Astrocyte of the spinal cord (primary cell): ENCODE measurements at regions not wholly inside any gene's neighbourhood (a gene's known extent, or its start where the extent isn't known, plus 50 kb on each side); places are given as distances from the start of the nearest gene placed in this dataset.

Experiments used
- DNase-seq: peaks from one replicate; pipeline ENCODE4 v3.0.0; 2011; ENCODE audit warnings: low read depth, low spot score
- H3K4me3 ChIP-seq: 2 replicates; pipeline ENCODE4 v1.5.1; 2011; ENCODE audit warnings: low read depth, mild to moderate bottlenecking, low read length, moderate library complexity
- in situ Hi-C: cut with HindIII; loops from 2 replicates; pipeline ENCODE4 v1.10.0; 2017; ENCODE audit warnings: low sequenced_read_pairs
- TF ChIP-seq, protein P1 (sequence below): IDR thresholded peaks from 2 replicates; pipeline ENCODE4 v1.5.1; 2012; ENCODE audit warnings: low read depth, mild to moderate bottlenecking, low read length, inconsistent platforms

- in situ Hi-C loops, result no loop called here
- no peak overlapping the region for H3K4me3 ChIP-seq
- TF ChIP-seq, protein P1, sequence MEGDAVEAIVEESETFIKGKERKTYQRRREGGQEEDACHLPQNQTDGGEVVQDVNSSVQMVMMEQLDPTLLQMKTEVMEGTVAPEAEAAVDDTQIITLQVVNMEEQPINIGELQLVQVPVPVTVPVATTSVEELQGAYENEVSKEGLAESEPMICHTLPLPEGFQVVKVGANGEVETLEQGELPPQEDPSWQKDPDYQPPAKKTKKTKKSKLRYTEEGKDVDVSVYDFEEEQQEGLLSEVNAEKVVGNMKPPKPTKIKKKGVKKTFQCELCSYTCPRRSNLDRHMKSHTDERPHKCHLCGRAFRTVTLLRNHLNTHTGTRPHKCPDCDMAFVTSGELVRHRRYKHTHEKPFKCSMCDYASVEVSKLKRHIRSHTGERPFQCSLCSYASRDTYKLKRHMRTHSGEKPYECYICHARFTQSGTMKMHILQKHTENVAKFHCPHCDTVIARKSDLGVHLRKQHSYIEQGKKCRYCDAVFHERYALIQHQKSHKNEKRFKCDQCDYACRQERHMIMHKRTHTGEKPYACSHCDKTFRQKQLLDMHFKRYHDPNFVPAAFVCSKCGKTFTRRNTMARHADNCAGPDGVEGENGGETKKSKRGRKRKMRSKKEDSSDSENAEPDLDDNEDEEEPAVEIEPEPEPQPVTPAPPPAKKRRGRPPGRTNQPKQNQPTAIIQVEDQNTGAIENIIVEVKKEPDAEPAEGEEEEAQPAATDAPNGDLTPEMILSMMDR, result no peak
- no peak for DNase-seq
These were observed 767.2 kb downstream of the TNS3 start for GRCh38 chr7:46814516-46815250.

DNA sequence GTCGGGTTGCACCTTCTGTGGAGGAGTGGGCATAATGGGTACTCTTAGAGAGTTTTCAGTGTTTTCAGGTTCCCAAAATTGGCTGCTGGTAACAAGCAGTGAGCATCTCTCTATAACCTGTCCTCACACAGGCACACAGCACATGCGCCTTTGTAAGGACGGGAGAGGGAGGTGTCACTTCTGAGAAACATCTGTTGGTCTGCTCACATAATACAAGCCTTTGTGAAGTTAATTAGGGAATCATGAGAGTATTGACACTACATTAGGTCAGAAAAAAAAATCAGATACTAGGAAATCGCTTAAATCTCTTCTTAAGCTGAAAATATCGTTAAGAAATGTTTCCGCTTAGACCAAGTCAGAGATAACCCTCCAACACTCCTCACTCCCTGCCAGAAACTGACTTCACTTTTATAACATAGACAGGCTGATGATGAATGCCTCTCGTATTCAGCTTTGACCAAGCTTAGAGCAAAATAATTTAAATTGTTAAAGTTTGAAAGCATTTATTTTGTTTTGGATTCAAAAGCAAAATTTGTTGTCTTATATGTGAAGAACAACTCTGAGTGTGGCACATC is 769.7 kb downstream of the TNS3 start:
- H3K4me3 ChIP-seq, result no peak overlapping the region
- in situ Hi-C loops, result no loop called here
- TF ChIP-seq, protein P1, result no peak
- DNase-seq, result no peak

DNA sequence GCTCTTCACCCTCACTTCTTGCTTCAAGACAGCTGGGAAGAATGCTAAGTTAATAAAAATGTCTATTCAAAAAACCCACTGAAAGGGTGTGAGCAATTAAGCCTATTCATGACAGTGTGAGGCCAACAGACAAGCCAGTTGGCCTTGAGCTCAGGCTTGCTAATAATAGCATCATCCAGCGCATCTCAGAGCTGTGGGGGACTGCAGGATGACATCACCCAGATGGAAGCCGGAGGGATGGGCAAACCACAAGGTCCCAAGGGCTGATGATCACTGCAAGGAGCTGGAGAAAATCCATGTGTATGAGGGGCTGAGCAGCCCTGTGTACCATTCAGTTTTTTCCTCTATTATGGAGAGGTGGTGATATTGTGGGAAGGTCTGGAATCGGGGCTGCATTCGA is 770.4 kb downstream of the TNS3 start:
- in situ Hi-C loops, result no loop called here
- no peak overlapping the region for H3K4me3 ChIP-seq
- TF ChIP-seq, protein P1, result no peak
- DNase-seq, result peak; percentile 94

- in situ Hi-C loops, result no loop called here
- no peak for DNase-seq
- TF ChIP-seq, protein P1, result no peak
- no peak overlapping the region for H3K4me3 ChIP-seq
These were observed 770.9 kb downstream of the TNS3 start for GRCh38 chr7:46810986-46811385.

DNA sequence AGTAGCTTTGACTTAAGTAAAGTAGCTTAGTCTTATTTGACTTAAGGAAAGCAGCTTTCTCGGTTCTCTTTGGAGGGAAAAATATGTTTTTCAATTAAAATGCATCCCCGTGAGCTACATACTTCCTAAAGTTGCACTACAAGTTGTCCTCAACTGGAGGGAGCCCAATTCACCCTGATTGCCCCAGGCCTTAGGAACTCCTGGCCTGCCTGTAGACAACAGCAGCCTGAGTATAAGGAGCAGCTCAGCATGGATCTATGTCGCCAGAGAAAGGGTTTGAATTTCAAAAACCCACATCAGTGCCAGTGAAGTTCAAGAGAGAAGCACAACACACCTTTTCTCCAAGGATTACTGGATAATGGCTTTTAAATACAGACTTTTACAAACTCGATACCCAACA is 772.0 kb downstream of the TNS3 start:
- no peak overlapping the region for H3K4me3 ChIP-seq
- TF ChIP-seq, protein P1, result no peak
- in situ Hi-C loops, result no loop called here
- DNase-seq, result no peak

- DNase-seq, result no peak
- no peak overlapping the region for H3K4me3 ChIP-seq
- in situ Hi-C loops, result no loop called here
- TF ChIP-seq, protein P1, result no peak
These were observed 775.1 kb downstream of the TNS3 start for GRCh38 chr7:46806856-46807255.
